Osteoblast (primary cell): ENCODE measurements at regions not wholly inside any gene's neighbourhood (a gene's known extent, or its start where the extent isn't known, plus 50 kb on each side); places are given as distances from the start of the nearest gene placed in this dataset.
"Not testable (repeated sequence)": the region's sequence is repeated elsewhere in the genome, so short reads cannot be mapped to it uniquely, and the experiment has no call there.

Experiments used
- DNase-seq: peaks from one replicate; pipeline ENCODE4 v3.0.0; 2011; ENCODE audit warnings: low spot score, mixed read lengths; ENCODE audit not compliant: insufficient read length; ENCODE audit errors: missing footprints
- H2AFZ ChIP-seq: 2 replicates; pipeline ENCODE4 v1.6.0; 2011; ENCODE audit warnings: mild to moderate bottlenecking, low read length
- H3K27ac ChIP-seq: 2 replicates; pipeline ENCODE4 v1.5.1; 2011; ENCODE audit warnings: mild to moderate bottlenecking, low read depth, low read length, moderate library complexity
- H3K27me3 ChIP-seq: 2 replicates; pipeline ENCODE4 v1.6.0; 2012; ENCODE audit warnings: mild to moderate bottlenecking, control low read depth, inconsistent platforms, low read length, moderate library complexity; ENCODE audit not compliant: insufficient read depth
- H3K36me3 ChIP-seq: 2 replicates; pipeline ENCODE4 v1.5.1; 2011; ENCODE audit warnings: mild to moderate bottlenecking, low read length, control low read depth, moderate library complexity; ENCODE audit not compliant: insufficient read depth
- H3K4me1 ChIP-seq: 2 replicates; pipeline ENCODE4 v1.5.1; 2011; ENCODE audit warnings: mild to moderate bottlenecking, low read length, control low read depth, moderate library complexity; ENCODE audit not compliant: insufficient read depth
- H3K4me2 ChIP-seq: 2 replicates; pipeline ENCODE4 v1.6.0; 2011; ENCODE audit warnings: mild to moderate bottlenecking, low read length; ENCODE audit not compliant: insufficient read depth
- H3K4me3 ChIP-seq: fragments of 200-600 bp; sonication (generic); 3 replicates; pipeline ENCODE4 v1.5.1; 2012; ENCODE audit warnings: mild to moderate bottlenecking, low read length, inconsistent platforms; ENCODE audit not compliant: insufficient read depth
- H3K79me2 ChIP-seq: 2 replicates; pipeline ENCODE4 v1.6.0; 2012; ENCODE audit warnings: mild to moderate bottlenecking, low read length, control low read depth, inconsistent platforms; ENCODE audit not compliant: insufficient read depth
- H3K9me3 ChIP-seq: 2 replicates; pipeline ENCODE4 v1.5.1; 2011; ENCODE audit warnings: low read depth, low read length, control low read depth
- H4K20me1 ChIP-seq: 2 replicates; pipeline ENCODE4 v1.6.0; 2012; ENCODE audit warnings: mild to moderate bottlenecking, low read length, control low read depth; ENCODE audit not compliant: insufficient read depth
- CTCF ChIP-seq: IDR thresholded peaks from 2 replicates; pipeline ENCODE4 v1.5.1; 2011; ENCODE audit warnings: mild to moderate bottlenecking, low read depth, low read length, moderate library complexity; ENCODE audit errors: extremely low read depth

GRCh38 chr5:67876371-67876770 is 339.2 kb upstream of the PIK3R1 start:
- DNase-seq: no peak
- no peaks in the 10 kb centered on the region for H3K79me2 ChIP-seq
- no peaks in the 10 kb centered on the region for H3K4me1 ChIP-seq
- H3K4me2 ChIP-seq: no peak overlapping the region
- TF ChIP-seq CTCF: no peak
- H3K27ac ChIP-seq: no peak overlapping the region
- no peak overlapping the region for H3K4me3 ChIP-seq
- H4K20me1 ChIP-seq: no peaks in the 10 kb centered on the region
- no peaks in the 10 kb centered on the region for H3K36me3 ChIP-seq
- peaks cover 3% of the 10 kb centered on the region for H3K27me3 ChIP-seq
- H2AFZ ChIP-seq: no peak overlapping the region
- no peaks in the 10 kb centered on the region for H3K9me3 ChIP-seq

DNA sequence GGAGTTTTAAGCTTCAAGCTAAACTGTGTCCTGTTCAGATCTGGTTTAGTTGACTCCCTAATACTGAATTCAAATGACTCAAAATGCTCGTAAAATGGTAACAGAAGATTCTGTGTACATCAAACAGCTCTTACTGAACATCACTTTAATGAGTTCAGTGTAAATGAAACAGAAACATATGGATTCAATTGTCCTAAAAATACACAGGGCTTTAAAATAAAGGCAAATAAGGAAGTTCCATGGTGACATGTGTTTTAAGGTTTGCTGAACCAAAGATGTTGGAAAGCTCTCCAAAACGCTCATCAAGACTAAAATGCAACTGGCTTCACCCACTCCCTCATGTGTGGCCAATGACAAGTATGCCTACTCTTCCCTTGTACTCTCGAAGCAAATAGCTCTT is 340.0 kb upstream of the PIK3R1 start:
- TF ChIP-seq CTCF: no peak
- Histone ChIP-seq H3K27ac (no peak overlapping the region), H2AFZ (no peak overlapping the region), H3K4me2 (no peak overlapping the region), H3K9me3 (no peaks in the 10 kb centered on the region), H3K4me1 (no peaks in the 10 kb centered on the region), H3K4me3 (no peak overlapping the region), H3K36me3 (no peaks in the 10 kb centered on the region), H4K20me1 (no peaks in the 10 kb centered on the region), H3K27me3 (no peaks in the 10 kb centered on the region), H3K79me2 (no peaks in the 10 kb centered on the region)
- no peak for DNase-seq

- Histone ChIP-seq H4K20me1 (no peaks in the 10 kb centered on the region), H3K4me1 (no peaks in the 10 kb centered on the region), H3K36me3 (no peaks in the 10 kb centered on the region), H3K27me3 (no peaks in the 10 kb centered on the region), H3K4me2 (no peak overlapping the region), H3K4me3 (no peak overlapping the region), H3K9me3 (no peaks in the 10 kb centered on the region), H3K27ac (no peak overlapping the region), H3K79me2 (no peaks in the 10 kb centered on the region), H2AFZ (no peak overlapping the region)
- TF ChIP-seq CTCF: no peak
- no peak for DNase-seq
Observed at GRCh38 chr5:67873935-67874334, 341.6 kb upstream of the PIK3R1 start.

- Histone ChIP-seq H2AFZ (no peak overlapping the region), H3K4me2 (no peak overlapping the region), H3K4me3 (no peak overlapping the region), H3K9me3 (no peaks in the 10 kb centered on the region), H3K79me2 (no peaks in the 10 kb centered on the region), H3K27ac (no peak overlapping the region), H3K4me1 (no peaks in the 10 kb centered on the region), H3K36me3 (no peaks in the 10 kb centered on the region), H4K20me1 (no peaks in the 10 kb centered on the region), H3K27me3 (no peaks in the 10 kb centered on the region)
- no peak for TF ChIP-seq CTCF
- no peak for DNase-seq
Observed at GRCh38 chr5:67870662-67871061, 344.9 kb upstream of the PIK3R1 start.

GRCh38 chr5:67864335-67864734 is 351.2 kb upstream of the PIK3R1 start:
- H3K4me3 ChIP-seq, H2AFZ ChIP-seq, H4K20me1 ChIP-seq, H3K36me3 ChIP-seq, H3K27me3 ChIP-seq, H3K9me3 ChIP-seq, H3K27ac ChIP-seq, H3K79me2 ChIP-seq, DNase-seq, H3K4me2 ChIP-seq, H3K4me1 ChIP-seq: not testable (repeated sequence)
